GM19043 (cell line): ENCODE measurements at regions not wholly inside any gene's neighbourhood (a gene's known extent, or its start where the extent isn't known, plus 50 kb on each side); places are given as distances from the start of the nearest gene placed in this dataset.
"Not testable (repeated sequence)": the region's sequence is repeated elsewhere in the genome, so short reads cannot be mapped to it uniquely, and the experiment has no call there.

Source experiments
- ATAC-seq: cut with Tn5 transposase; IDR thresholded peaks from one replicate; pipeline ENCODE4 v1.9.1; 2021; ENCODE audit warnings: low read depth; ENCODE audit not compliant: unreplicated experiment

- ATAC-seq = no peak
Measured at GRCh38 chr7:25578991-25579777, 350.9 kb upstream of the NPVF start.

GRCh38 chr7:25579778-25580075, 351.4 kb upstream of the NPVF start:
- ATAC-seq = no peak

- ATAC-seq = no peak
Measured at GRCh38 chr7:25580141-25580540, 351.9 kb upstream of the NPVF start.

GRCh38 chr7:25583621-25584020, 355.3 kb upstream of the NPVF start:
- ATAC-seq = no peak

GRCh38 chr7:25584112-25584938, 356.0 kb upstream of the NPVF start:
- ATAC-seq = no peak

GRCh38 chr7:25586513-25586912, 358.2 kb upstream of the NPVF start:
- ATAC-seq = no peak

GRCh38 chr7:25594122-25594521, 365.8 kb upstream of the NPVF start:
- no peak for ATAC-seq

GRCh38 chr7:25594728-25595127, 366.4 kb upstream of the NPVF start:
- ATAC-seq = no peak

- ATAC-seq = no peak
Measured at GRCh38 chr7:25595996-25596395, 367.7 kb upstream of the NPVF start.

GRCh38 chr7:25596443-25596842, 368.2 kb upstream of the NPVF start:
- ATAC-seq = no peak

- ATAC-seq = no peak
Measured at GRCh38 chr7:25597946-25598345, 369.7 kb upstream of the NPVF start.

GRCh38 chr7:25598765-25599164, 370.5 kb upstream of the NPVF start:
- ATAC-seq = no peak

GRCh38 chr7:25600262-25600920, 372.1 kb upstream of the NPVF start:
- ATAC-seq = no peak

- not testable (repeated sequence) for ATAC-seq
Measured at GRCh38 chr7:25602730-25603426, 374.6 kb upstream of the NPVF start.

GRCh38 chr7:25603427-25603740, 375.1 kb upstream of the NPVF start:
- not testable (repeated sequence) for ATAC-seq

- no peak for ATAC-seq
Measured at GRCh38 chr7:25611196-25611595, 382.9 kb upstream of the NPVF start.

- no peak for ATAC-seq
Measured at GRCh38 chr7:25613912-25614311, 385.6 kb upstream of the NPVF start.

- no peak for ATAC-seq
Measured at GRCh38 chr7:25614415-25614814, 386.1 kb upstream of the NPVF start.

GRCh38 chr7:25615003-25615402, 386.7 kb upstream of the NPVF start:
- no peak for ATAC-seq

- ATAC-seq = no peak
Measured at GRCh38 chr7:25615593-25615992, 387.3 kb upstream of the NPVF start.

GRCh38 chr7:25617214-25617613, 388.9 kb upstream of the NPVF start:
- no peak for ATAC-seq
